T-cell (primary cell): ENCODE measurements at regions not wholly inside any gene's neighbourhood (a gene's known extent, or its start where the extent isn't known, plus 50 kb on each side); places are given as distances from the start of the nearest gene placed in this dataset.

Experiments used
- ATAC-seq, 4 experiments: fragments of 200-7000 bp in 3 of 4; fragments of 150-1000 bp in 1 of 4; cut with Tn5 transposase; replicated peaks in 1 of 4; 1 replicate in 3 of 4; 2 replicates in 1 of 4; pipeline ENCODE4 v1.10.0; 2021; ENCODE audit warnings: moderate library complexity in 3 of 4, mild to moderate bottlenecking in 2 of 4, moderate number of reproducible peaks in 1 of 4
- CTCF ChIA-PET, 2 donors: fragments of 300-600 bp; sonication (Branson Sonifier 250); formaldehyde crosslinking; loops; one replicate each; lab custom pipeline; 2022; ENCODE audit warnings: antibody characterized with exemption in 2 of 2; lab: Charles Lee
- POLR2A ChIA-PET, 2 donors: fragments of 300-600 bp; sonication (Branson Sonifier 250); formaldehyde crosslinking; loops; one replicate each; lab custom pipeline; 2022; ENCODE audit warnings: antibody characterized with exemption in 2 of 2; lab: Charles Lee
- DNase-seq, 35 experiments: peaks; one replicate each; pipeline versions ENCODE4 v3.0.0 to v3.0.0-alpha.2; 2013 to 2023
- H3K27ac ChIP-seq: one replicate; pipeline ENCODE4 v1.5.1; 2013; ENCODE audit warnings: low read length
- H3K27me3 ChIP-seq, 2 experiments: replicated peaks in 1 of 2; 1 replicate in 1 of 2; 2 replicates in 1 of 2; pipeline versions ENCODE4 v1.6.1 to v1.7.0; 2013; ENCODE audit warnings: low read length in 1 of 2, mixed read lengths in 1 of 2; ENCODE audit not compliant: control insufficient read depth in 2 of 2, insufficient read depth in 2 of 2; ENCODE audit errors: extremely low read depth in 1 of 2
- H3K36me3 ChIP-seq, 2 donors: 1 replicate in 1 of 2; 2 replicates in 1 of 2; pipeline versions ENCODE4 v1.6.1 to v1.7.0; 2013; ENCODE audit warnings: low read length in 1 of 2; ENCODE audit not compliant: control insufficient read depth in 2 of 2, insufficient read depth in 1 of 2; ENCODE audit errors: extremely low read depth in 1 of 2
- H3K4me1 ChIP-seq, 2 experiments: 1 replicate in 1 of 2; 2 replicates in 1 of 2; pipeline versions ENCODE4 v1.6.1 to v1.7.0; 2013; ENCODE audit warnings: low read length in 2 of 2, mixed read lengths in 1 of 2; ENCODE audit not compliant: insufficient read depth in 2 of 2, control insufficient read depth in 1 of 2; ENCODE audit errors: extremely low read depth in 1 of 2
- H3K4me3 ChIP-seq, 2 donors: 1 replicate in 1 of 2; 2 replicates in 1 of 2; pipeline versions ENCODE4 v1.5.1 to v1.7.0; 2013; ENCODE audit warnings: mild to moderate bottlenecking in 2 of 2, low read length in 1 of 2, moderate library complexity in 1 of 2; ENCODE audit not compliant: control insufficient read depth in 1 of 2; ENCODE audit errors: extremely low read depth in 1 of 2
- H3K9me3 ChIP-seq: 2 replicates; pipeline ENCODE4 v1.7.0; 2013
- H3K27ac Mint-ChIP-seq, 2 donors: one replicate each; pipeline ENCODE4 v1.8.0; 2020 to 2021; ENCODE audit warnings: mild to moderate bottlenecking in 2 of 2, mixed read lengths in 2 of 2
- H3K27me3 Mint-ChIP-seq, 2 donors: one replicate each; pipeline ENCODE4 v1.8.0; 2021 to 2022; ENCODE audit warnings: mixed read lengths in 2 of 2
- H3K36me3 Mint-ChIP-seq: one replicate; pipeline ENCODE4 v1.8.0; 2021; ENCODE audit warnings: mixed read lengths
- H3K4me1 Mint-ChIP-seq, 3 donors: one replicate each; pipeline ENCODE4 v1.8.0; 2020 to 2022; ENCODE audit warnings: mixed read lengths in 3 of 3, mild to moderate bottlenecking in 1 of 3
- H3K4me3 Mint-ChIP-seq, 3 donors: one replicate each; pipeline ENCODE4 v1.8.0; 2020 to 2022; ENCODE audit warnings: mild to moderate bottlenecking in 3 of 3, mixed read lengths in 3 of 3, moderate library complexity in 3 of 3
- H3K9me3 Mint-ChIP-seq, 3 donors: one replicate each; pipeline ENCODE4 v1.8.0; 2020 to 2022; ENCODE audit warnings: mixed read lengths in 3 of 3
- WGBS: methylation state at CpG from one replicate; pipeline ENCODE4 v1.1.5; 2013; ENCODE audit warnings: missing lambda C conversion rate; ENCODE audit not compliant: insufficient coverage; 5-methylcytosine and 5-hydroxymethylcytosine counted together

- Mint-ChIP-seq H3K4me3 (no peak overlapping the region), H3K27me3 (peaks cover 8 to 16% of the 10 kb centered on the region in 2 donors), H3K27ac (no peak overlapping the region), H3K4me1 (no peaks in the 10 kb centered on the region), H3K36me3 (no peaks in the 10 kb centered on the region), H3K9me3 (no peaks in the 10 kb centered on the region)
- no peaks in the 10 kb centered on the region for H3K4me1 ChIP-seq
- H3K4me3 ChIP-seq = no peak overlapping the region
- H3K27me3 ChIP-seq = peaks cover 0 to 15% of the 10 kb centered on the region in 2 experiments
- ChIA-PET CTCF (interaction anchor here in 1 of 2 donors (0.5 to 0.6 kb wide), 2 partner anchors 31 to 344 kb away, joined by 4 to 5 read pairs; no protein-coding TSS in a partner anchor), POLR2A (no interaction called here)
- no CpG with 5 or more reads among the region's 3 CpGs for WGBS
- DNase-seq (no peak), ATAC-seq (no peak)
- H3K36me3 ChIP-seq = no peaks in the 10 kb centered on the region
- no peak overlapping the region for H3K27ac ChIP-seq
- H3K9me3 ChIP-seq = no peaks in the 10 kb centered on the region
Observed at GRCh38 chr10:29802171-29802570, 167.4 kb upstream of the SVIL start.

GRCh38 chr10:29798921-29799690, 164.3 kb upstream of the SVIL start:
- ChIA-PET POLR2A (no interaction called here), CTCF (no interaction called here)
- H3K36me3 Mint-ChIP-seq = no peaks in the 10 kb centered on the region
- no peak overlapping the region for H3K27ac ChIP-seq
- no peak overlapping the region for H3K4me3 ChIP-seq
- H3K27me3 Mint-ChIP-seq = peaks cover 4 to 5% of the 10 kb centered on the region in 2 donors
- ATAC-seq = no peak
- no peaks in the 10 kb centered on the region for H3K9me3 Mint-ChIP-seq
- peaks cover 0 to 8% of the 10 kb centered on the region in 2 experiments for H3K27me3 ChIP-seq
- H3K36me3 ChIP-seq = no peaks in the 10 kb centered on the region
- no peaks in the 10 kb centered on the region for H3K4me1 ChIP-seq
- H3K9me3 ChIP-seq = no peaks in the 10 kb centered on the region
- no peak overlapping the region for H3K4me3 Mint-ChIP-seq
- H3K4me1 Mint-ChIP-seq = no peaks in the 10 kb centered on the region
- H3K27ac Mint-ChIP-seq = no peak overlapping the region
- no peak for DNase-seq
- WGBS = 73% methylated on average over 2 of the region's 6 CpGs

- Mint-ChIP-seq H3K27me3 (peaks cover 0 to 5% of the 10 kb centered on the region in 2 donors), H3K4me3 (no peak overlapping the region), H3K27ac (no peak overlapping the region), H3K36me3 (no peaks in the 10 kb centered on the region), H3K9me3 (no peaks in the 10 kb centered on the region), H3K4me1 (no peaks in the 10 kb centered on the region)
- Histone ChIP-seq H3K27ac (no peak overlapping the region), H3K36me3 (no peaks in the 10 kb centered on the region), H3K9me3 (no peaks in the 10 kb centered on the region), H3K27me3 (peaks cover 0 to 8% of the 10 kb centered on the region in 2 experiments), H3K4me3 (no peak overlapping the region), H3K4me1 (no peaks in the 10 kb centered on the region)
- WGBS = 83% methylated on average over 1 of the region's 2 CpGs
- POLR2A ChIA-PET = no interaction called here
- no peak for ATAC-seq
- no peak for DNase-seq
- CTCF ChIA-PET = no interaction called here
Observed at GRCh38 chr10:29797616-29798015, 162.8 kb upstream of the SVIL start.

- ChIA-PET CTCF (no interaction called here), POLR2A (no interaction called here)
- 77% methylated on average over 2 of the region's 4 CpGs for WGBS
- Histone ChIP-seq H3K4me1 (no peaks in the 10 kb centered on the region), H3K27ac (no peak overlapping the region), H3K9me3 (no peaks in the 10 kb centered on the region), H3K4me3 (no peak overlapping the region), H3K27me3 (peaks cover 0 to 8% of the 10 kb centered on the region in 2 experiments), H3K36me3 (no peaks in the 10 kb centered on the region)
- Mint-ChIP-seq H3K36me3 (no peaks in the 10 kb centered on the region), H3K9me3 (no peaks in the 10 kb centered on the region), H3K27ac (no peak overlapping the region), H3K27me3 (peaks cover 0 to 5% of the 10 kb centered on the region in 2 donors), H3K4me1 (no peaks in the 10 kb centered on the region), H3K4me3 (no peak overlapping the region)
- ATAC-seq (no peak), DNase-seq (no peak)
Observed at GRCh38 chr10:29795850-29796249, 161.1 kb upstream of the SVIL start.

GRCh38 chr10:29794776-29795611, 160.2 kb upstream of the SVIL start:
- H3K4me3 ChIP-seq = no peak overlapping the region
- no peak overlapping the region for H3K4me3 Mint-ChIP-seq
- H3K4me1 Mint-ChIP-seq = no peaks in the 10 kb centered on the region
- ATAC-seq (no peak), DNase-seq (no peak)
- 76% methylated on average over 2 of the region's 11 CpGs for WGBS
- H3K27ac ChIP-seq = no peak overlapping the region
- no peaks in the 10 kb centered on the region for H3K9me3 ChIP-seq
- POLR2A ChIA-PET = no interaction called here
- H3K4me1 ChIP-seq = no peaks in the 10 kb centered on the region
- peaks cover 0 to 8% of the 10 kb centered on the region in 2 experiments for H3K27me3 ChIP-seq
- CTCF ChIA-PET = no interaction called here
- no peaks in the 10 kb centered on the region for H3K36me3 ChIP-seq
- no peaks in the 10 kb centered on the region for H3K9me3 Mint-ChIP-seq
- peaks cover 0 to 4% of the 10 kb centered on the region in 2 donors for H3K27me3 Mint-ChIP-seq
- no peaks in the 10 kb centered on the region for H3K36me3 Mint-ChIP-seq
- H3K27ac Mint-ChIP-seq = no peak overlapping the region

- Histone ChIP-seq H3K27ac (no peak overlapping the region), H3K4me3 (no peak overlapping the region), H3K27me3 (peaks cover 0 to 4% of the 10 kb centered on the region in 2 experiments), H3K36me3 (no peaks in the 10 kb centered on the region), H3K9me3 (peaks cover 2% of the 10 kb centered on the region), H3K4me1 (no peaks in the 10 kb centered on the region)
- Mint-ChIP-seq H3K4me3 (no peak overlapping the region), H3K27ac (no peak overlapping the region), H3K4me1 (no peaks in the 10 kb centered on the region), H3K9me3 (peaks cover 0 to 3% (median 0%) of the 10 kb centered on the region in 3 donors), H3K36me3 (no peaks in the 10 kb centered on the region), H3K27me3 (no peaks in the 10 kb centered on the region)
- no peak for ATAC-seq
- CTCF ChIA-PET = no interaction called here
- no peak for DNase-seq
- POLR2A ChIA-PET = no interaction called here
- WGBS = 94% methylated on average over 3 of the region's 3 CpGs
Observed at GRCh38 chr10:29791773-29792172, 157.0 kb upstream of the SVIL start.
